Keratinocyte (primary cell): ENCODE measurements at regions not wholly inside any gene's neighbourhood (a gene's known extent, or its start where the extent isn't known, plus 50 kb on each side); places are given as distances from the start of the nearest gene placed in this dataset.

Experiments
- EZH2 ChIP-seq: IDR thresholded peaks from one replicate; pipeline ENCODE4 v1.6.1; 2012; ENCODE audit warnings: inconsistent platforms, mild to moderate bottlenecking, low read length, moderate library complexity
- TF ChIP-seq, protein P1 (sequence below), 3 experiments: IDR thresholded peaks in 1 of 3; conservative IDR thresholded peaks in 1 of 3; optimal IDR thresholded peaks in 1 of 3; 2 replicates in 2 of 3; 3 replicates in 1 of 3; pipeline versions ENCODE3 to v1.5.1; 2011; ENCODE audit warnings: low read length in 3 of 3, mild to moderate bottlenecking in 3 of 3, moderate library complexity in 2 of 3, control low read depth in 1 of 3, inconsistent platforms in 1 of 3; ENCODE audit not compliant: insufficient read depth in 2 of 3; ENCODE audit errors: extremely low read depth in 1 of 3

DNA sequence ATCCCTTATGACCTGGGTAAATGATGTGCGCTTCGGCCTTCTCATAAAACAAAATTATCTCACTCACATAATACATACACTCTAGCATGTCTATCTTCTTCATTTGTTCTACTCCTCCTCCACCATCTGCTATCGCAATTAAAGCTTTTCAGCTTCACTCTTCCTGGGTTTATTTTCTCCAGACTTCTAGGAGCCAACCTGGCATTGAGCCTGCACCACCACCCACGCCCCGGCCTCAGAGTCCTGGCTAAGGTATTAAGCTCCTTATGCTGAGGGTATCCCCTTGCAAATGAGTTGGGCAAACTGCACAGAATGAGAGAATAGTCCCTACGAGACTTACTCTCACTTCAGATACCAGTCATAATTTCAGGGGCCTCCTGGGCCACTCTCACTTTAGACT is 236.1 kb upstream of the CDH12 start:
- TF ChIP-seq, protein P1, sequence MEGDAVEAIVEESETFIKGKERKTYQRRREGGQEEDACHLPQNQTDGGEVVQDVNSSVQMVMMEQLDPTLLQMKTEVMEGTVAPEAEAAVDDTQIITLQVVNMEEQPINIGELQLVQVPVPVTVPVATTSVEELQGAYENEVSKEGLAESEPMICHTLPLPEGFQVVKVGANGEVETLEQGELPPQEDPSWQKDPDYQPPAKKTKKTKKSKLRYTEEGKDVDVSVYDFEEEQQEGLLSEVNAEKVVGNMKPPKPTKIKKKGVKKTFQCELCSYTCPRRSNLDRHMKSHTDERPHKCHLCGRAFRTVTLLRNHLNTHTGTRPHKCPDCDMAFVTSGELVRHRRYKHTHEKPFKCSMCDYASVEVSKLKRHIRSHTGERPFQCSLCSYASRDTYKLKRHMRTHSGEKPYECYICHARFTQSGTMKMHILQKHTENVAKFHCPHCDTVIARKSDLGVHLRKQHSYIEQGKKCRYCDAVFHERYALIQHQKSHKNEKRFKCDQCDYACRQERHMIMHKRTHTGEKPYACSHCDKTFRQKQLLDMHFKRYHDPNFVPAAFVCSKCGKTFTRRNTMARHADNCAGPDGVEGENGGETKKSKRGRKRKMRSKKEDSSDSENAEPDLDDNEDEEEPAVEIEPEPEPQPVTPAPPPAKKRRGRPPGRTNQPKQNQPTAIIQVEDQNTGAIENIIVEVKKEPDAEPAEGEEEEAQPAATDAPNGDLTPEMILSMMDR (optimal IDR thresholded peaks at IDR 0.05 in 1 of 3, IDR thresholded peaks at IDR 0.05 in 1 of 3, conservative IDR thresholded peaks at IDR 0.05 in 1 of 3; ENCODE audit: extremely low read depth in 1 of 3, insufficient read depth in 2 of 3, low read length in 3 of 3): no peak
- no peak for TF ChIP-seq EZH2
